ENCODE measurements at regions not wholly inside any gene's neighbourhood (a gene's known extent, or its start where the extent isn't known, plus 50 kb on each side); places are given as distances from the start of the nearest gene placed in this dataset.
A peak's percentile ranks its signal among the peaks of the same experiment; 100 is the strongest.

GRCh38 chr4:135804785-135805184 lies 1603.2 kb upstream of the PABPC4L start:
- FAIRE-seq, result no peak

- FAIRE-seq, result no peak
Measured at GRCh38 chr4:135777361-135777760, 1575.8 kb upstream of the PABPC4L start.

- FAIRE-seq, result no peak
Measured at GRCh38 chr4:135775909-135776308, 1574.3 kb upstream of the PABPC4L start.

GRCh38 chr4:135770505-135770904 lies 1568.9 kb upstream of the PABPC4L start:
- no peak for FAIRE-seq

GRCh38 chr4:135744928-135745327 lies 1543.3 kb upstream of the PABPC4L start:
- peak; percentile 15 for FAIRE-seq

GRCh38 chr4:135741583-135741982 lies 1540.0 kb upstream of the PABPC4L start:
- no peak for FAIRE-seq

- FAIRE-seq, result no peak
Measured at GRCh38 chr4:135739354-135739753, 1537.8 kb upstream of the PABPC4L start.

- no peak for FAIRE-seq
Measured at GRCh38 chr4:135735512-135735911, 1533.9 kb upstream of the PABPC4L start.

- no peak for FAIRE-seq
Measured at GRCh38 chr4:135732448-135732847, 1530.9 kb upstream of the PABPC4L start.

GRCh38 chr4:135731682-135732081 lies 1530.1 kb upstream of the PABPC4L start:
- FAIRE-seq, result no peak

- FAIRE-seq, result no peak
Measured at GRCh38 chr4:135724421-135724820, 1522.8 kb upstream of the PABPC4L start.

- no peak for FAIRE-seq
Measured at GRCh38 chr4:135718019-135718418, 1516.4 kb upstream of the PABPC4L start.

- no peak for FAIRE-seq
Measured at GRCh38 chr4:135705343-135705742, 1503.8 kb upstream of the PABPC4L start.

GRCh38 chr4:135694066-135694465 lies 1492.5 kb upstream of the PABPC4L start:
- FAIRE-seq, result no peak

GRCh38 chr4:135684001-135684400 lies 1482.4 kb upstream of the PABPC4L start:
- FAIRE-seq, result no peak

- FAIRE-seq, result no peak
Measured at GRCh38 chr4:135672202-135672601, 1470.6 kb upstream of the PABPC4L start.

- FAIRE-seq, result no peak
Measured at GRCh38 chr4:135670548-135670947, 1469.0 kb upstream of the PABPC4L start.
